IMR-90 (cell line): ENCODE measurements at regions not wholly inside any gene's neighbourhood (a gene's known extent, or its start where the extent isn't known, plus 50 kb on each side); places are given as distances from the start of the nearest gene placed in this dataset.

Experiments used
- ATAC-seq: fragments of 200-7000 bp; cut with Tn5 transposase; 2 replicates; pipeline ENCODE4 v1.9.1; 2020; ENCODE audit warnings: low read depth, mild to moderate bottlenecking, moderate library complexity
- BruUV-seq: library from RNA; stranded (reverse); fragments of 400-500 nt; replicated peaks from 2 replicates; lab custom pipeline; 2021; lab: Mats Ljungman, UMichigan
- CTCF ChIA-PET: fragments of 300-600 bp; formaldehyde crosslinking; extraction: SDS; loops from one replicate; lab custom pipeline; 2021; ENCODE audit warnings: antibody characterized with exemption; lab: Yijun Ruan, JAX
- POLR2A ChIA-PET: fragments of 300-600 bp; sonication (Branson Sonifier 250); formaldehyde crosslinking; loops from one replicate; lab custom pipeline; 2022; ENCODE audit warnings: antibody characterized with exemption; ENCODE audit not compliant: unreplicated experiment; lab: Charles Lee
- DNase-seq: peaks from one replicate; pipeline ENCODE4 v3.0.0; 2013
- H2AFZ ChIP-seq: replicated peaks from 2 replicates; pipeline ENCODE3; 2013; ENCODE audit warnings: low read length, mild to moderate bottlenecking; ENCODE audit not compliant: poor library complexity
- H2AK5ac ChIP-seq: 2 replicates; pipeline ENCODE4 v1.6.1; 2013; ENCODE audit warnings: low read depth, low read length, inconsistent platforms
- H2AK9ac ChIP-seq: replicated peaks from 2 replicates; pipeline ENCODE3; 2013; ENCODE audit warnings: mild to moderate bottlenecking, low read depth, low read length, moderate library complexity; ENCODE audit not compliant: poor library complexity
- H2BK120ac ChIP-seq: 2 replicates; pipeline ENCODE4 v1.6.1; 2013; ENCODE audit warnings: low read depth, low read length, inconsistent platforms
- H2BK15ac ChIP-seq: 3 replicates; pipeline ENCODE4 v1.6.1; 2013; ENCODE audit warnings: low read depth, low read length, inconsistent platforms
- H2BK20ac ChIP-seq: 2 replicates; pipeline ENCODE4 v1.6.1; 2013; ENCODE audit warnings: low read depth, mild to moderate bottlenecking, inconsistent platforms, low read length, moderate library complexity
- H2BK5ac ChIP-seq: 2 replicates; pipeline ENCODE4 v1.6.1; 2013; ENCODE audit warnings: mild to moderate bottlenecking, low read depth, low read length, inconsistent platforms; ENCODE audit not compliant: poor library complexity, severe bottlenecking
- H3K14ac ChIP-seq: replicated peaks from 2 replicates; pipeline ENCODE4 v1.6.1; 2013; ENCODE audit warnings: low read depth, low read length, inconsistent platforms
- H3K18ac ChIP-seq: 2 replicates; pipeline ENCODE4 v1.6.1; 2013; ENCODE audit warnings: low read depth, low read length, control low read depth
- H3K23ac ChIP-seq: 2 replicates; pipeline ENCODE4 v1.6.1; 2013; ENCODE audit warnings: low read depth, low read length, inconsistent platforms
- H3K27ac ChIP-seq: 2 replicates; pipeline ENCODE4 v1.5.1; 2013; ENCODE audit warnings: mild to moderate bottlenecking, control low read depth, low read length; ENCODE audit not compliant: insufficient read depth
- H3K27me3 ChIP-seq: 2 replicates; pipeline ENCODE4 v1.6.1; 2013; ENCODE audit warnings: low read length; ENCODE audit not compliant: control insufficient read depth, insufficient read depth
- H3K36me3 ChIP-seq: 2 replicates; pipeline ENCODE4 v1.6.1; 2013; ENCODE audit warnings: low read length, mixed read lengths; ENCODE audit not compliant: control insufficient read depth, insufficient read depth
- H3K4ac ChIP-seq: 2 replicates; pipeline ENCODE4 v1.6.1; 2013; ENCODE audit warnings: low read depth, low read length, inconsistent platforms
- H3K4me1 ChIP-seq: 2 replicates; pipeline ENCODE4 v1.6.1; 2013; ENCODE audit warnings: low read length, mixed read lengths; ENCODE audit not compliant: control insufficient read depth, insufficient read depth
- H3K4me2 ChIP-seq: 2 replicates; pipeline ENCODE4 v1.6.1; 2013; ENCODE audit warnings: low read depth, mild to moderate bottlenecking, control low read depth, low read length, moderate library complexity
- H3K4me3 ChIP-seq: 2 replicates; pipeline ENCODE4 v1.5.1; 2013; ENCODE audit warnings: low read depth, mild to moderate bottlenecking, control low read depth, low read length, moderate library complexity; ENCODE audit not compliant: insufficient read depth
- H3K56ac ChIP-seq: 2 replicates; pipeline ENCODE4 v1.6.1; 2013; ENCODE audit warnings: low read length, inconsistent platforms; ENCODE audit not compliant: insufficient read depth; ENCODE audit errors: extremely low read depth
- H3K79me1 ChIP-seq, 2 experiments: 2 replicates each; pipeline ENCODE4 v1.6.1; 2013; ENCODE audit warnings: low read length in 2 of 2, inconsistent platforms in 1 of 2, low read depth in 1 of 2
- H3K9ac ChIP-seq: 2 replicates; pipeline ENCODE4 v1.6.1; 2013; ENCODE audit warnings: low read depth, low read length, control low read depth
- H3K9me1 ChIP-seq: 2 replicates; pipeline ENCODE4 v1.6.1; 2013; ENCODE audit warnings: low read length, inconsistent platforms; ENCODE audit not compliant: insufficient read depth
- H3K9me3 ChIP-seq: 2 replicates; pipeline ENCODE4 v1.6.1; 2013; ENCODE audit warnings: low read length; ENCODE audit not compliant: control insufficient read depth, insufficient read depth
- H4K20me1 ChIP-seq: 2 replicates; pipeline ENCODE4 v1.6.1; 2013; ENCODE audit warnings: low read length, inconsistent platforms; ENCODE audit not compliant: insufficient read depth
- H4K5ac ChIP-seq: 2 replicates; pipeline ENCODE4 v1.6.1; 2013; ENCODE audit warnings: mild to moderate bottlenecking, low read depth, low read length, control low read depth
- H4K8ac ChIP-seq, 2 experiments: 2 replicates each; pipeline ENCODE4 v1.6.1; 2013; ENCODE audit warnings: low read depth in 2 of 2, low read length in 2 of 2, control low read depth in 1 of 2, inconsistent platforms in 1 of 2
- H4K91ac ChIP-seq: 2 replicates; pipeline ENCODE4 v1.6.1; 2013; ENCODE audit warnings: low read depth, low read length, inconsistent platforms; ENCODE audit not compliant: insufficient read depth
- BHLHE40 ChIP-seq: fragments of 150-350 bp; IDR thresholded peaks from 2 replicates; pipeline ENCODE4 v1.6.1; 2016; ENCODE audit warnings: mild to moderate bottlenecking, low read depth, low read length
- CEBPB ChIP-seq: IDR thresholded peaks from 2 replicates; pipeline ENCODE4 v1.6.1; 2012; ENCODE audit warnings: low read depth, low read length, improper control_type of control experiment
- CHD1 ChIP-seq: IDR thresholded peaks from 2 replicates; pipeline ENCODE4 v1.6.1; 2012; ENCODE audit warnings: low read depth, low read length, improper control_type of control experiment
- FOS ChIP-seq: fragments of 150-350 bp; IDR thresholded peaks from 2 replicates; pipeline ENCODE4 v1.6.1; 2016; ENCODE audit warnings: low read depth, low read length
- MAFK ChIP-seq: IDR thresholded peaks from 2 replicates; pipeline ENCODE4 v1.6.1; 2012; ENCODE audit warnings: low read depth, low read length, improper control_type of control experiment
- MAZ ChIP-seq: IDR thresholded peaks from 2 replicates; pipeline ENCODE4 v1.6.1; 2012; ENCODE audit warnings: low read depth, mild to moderate bottlenecking, low read length, improper control_type of control experiment, moderate library complexity, borderline replicate concordance
- MXI1 ChIP-seq: IDR thresholded peaks from 2 replicates; pipeline ENCODE4 v1.6.1; 2012; ENCODE audit warnings: low read depth, mild to moderate bottlenecking, low read length, moderate library complexity, borderline replicate concordance
- NFE2L2 ChIP-seq: fragments of 150-350 bp; IDR thresholded peaks from 2 replicates; pipeline ENCODE4 v1.6.1; 2016; ENCODE audit warnings: low read depth, mild to moderate bottlenecking, low read length
- POLR2A ChIP-seq: IDR thresholded peaks from 2 replicates; pipeline ENCODE4 v1.6.1; 2012; ENCODE audit warnings: mild to moderate bottlenecking, low read depth, low read length
- RAD21 ChIP-seq: IDR thresholded peaks from 2 replicates; pipeline ENCODE4 v1.6.1; 2012; ENCODE audit warnings: low read length, improper control_type of control experiment
- RCOR1 ChIP-seq: IDR thresholded peaks from 2 replicates; pipeline ENCODE4 v1.6.1; 2012; ENCODE audit warnings: mild to moderate bottlenecking, low read length, improper control_type of control experiment; ENCODE audit not compliant: insufficient replicate concordance
- RFX5 ChIP-seq: IDR thresholded peaks from 2 replicates; pipeline ENCODE4 v1.8.0; 2012; ENCODE audit warnings: low read depth, mild to moderate bottlenecking, low read length, moderate library complexity
- SMC3 ChIP-seq: fragments of 150-350 bp; IDR thresholded peaks from 2 replicates; pipeline ENCODE4 v1.6.1; 2016; ENCODE audit warnings: low read depth, mild to moderate bottlenecking, antibody characterized with exemption, low read length, moderate library complexity
- WGBS, 2 experiments: methylation state at CpG; one replicate each; pipeline versions ENCODE4 v1.1.5 to v1.1.7; 2013; ENCODE audit warnings: missing lambda C conversion rate in 2 of 2; ENCODE audit not compliant: insufficient read length in 1 of 2; ENCODE audit errors: extremely low coverage in 2 of 2; 5-methylcytosine and 5-hydroxymethylcytosine counted together
- dilution Hi-C: fragments of 300-500 bp; cut with HindIII; formaldehyde crosslinking; loops from one replicate; pipeline ENCODE4 v1.14.3; 2018; ENCODE audit warnings: low sequenced_read_pairs; ENCODE audit not compliant: unreplicated experiment
- in situ Hi-C: fragments of 300-500 bp; cut with MboI; formaldehyde crosslinking; loops from 3 replicates; pipeline ENCODE4 v1.14.3; 2019; ENCODE audit warnings: low sequenced_read_pairs, inconsistent platforms, mixed read lengths
- intact Hi-C: fragments of 100-400 bp; cut with micrococcal nuclease; formaldehyde crosslinking; loops from 2 replicates; pipeline ENCODE4 v1.10.0; 2022
- TF ChIP-seq, protein P1 (sequence below): fragments of 150-350 bp; IDR thresholded peaks from 2 replicates; pipeline ENCODE4 v1.6.1; 2016; ENCODE audit warnings: low read depth, mild to moderate bottlenecking, low read length, moderate library complexity, borderline replicate concordance
- TF ChIP-seq, protein P2 (sequence below): conservative IDR thresholded peaks from 2 replicates; pipeline ENCODE4 v1.5.1; 2012; ENCODE audit warnings: mild to moderate bottlenecking, low read depth, low read length, improper control_type of control experiment
- TF ChIP-seq, protein P3 (sequence below): fragments of 150-350 bp; IDR thresholded peaks from 2 replicates; pipeline ENCODE4 v1.6.1; 2017; ENCODE audit warnings: mild to moderate bottlenecking, antibody characterized with exemption, low read length, low read depth

DNA sequence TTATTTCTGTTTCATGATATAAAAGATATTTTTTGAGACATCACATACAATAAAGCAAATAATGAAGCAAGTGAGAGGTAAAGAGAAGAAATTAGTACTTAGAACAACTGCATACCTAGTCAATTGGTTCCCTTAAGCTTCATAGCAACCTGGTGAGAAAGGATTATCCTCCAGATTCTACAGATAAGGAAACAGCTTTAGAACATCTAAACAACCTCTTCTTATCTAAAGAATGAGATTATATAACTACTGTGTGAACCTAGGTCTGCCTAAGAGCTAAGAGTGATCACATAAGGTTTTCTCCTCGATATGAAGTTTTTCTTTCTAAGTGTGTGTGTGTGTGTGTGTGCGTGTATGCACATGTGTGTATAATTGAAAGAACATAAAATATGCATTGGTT is 265.1 kb downstream of the NOL4 start:
- Histone ChIP-seq H3K23ac (no peak overlapping the region), H3K4ac (no peak overlapping the region), H3K79me1 (no peaks in the 10 kb centered on the region), H3K18ac (no peak overlapping the region), H3K27me3 (no peaks in the 10 kb centered on the region), H2BK15ac (no peak overlapping the region), H3K14ac (no peak overlapping the region), H4K91ac (no peak overlapping the region), H3K9ac (no peak overlapping the region), H3K9me1 (no peaks in the 10 kb centered on the region), H4K20me1 (no peaks in the 10 kb centered on the region), H3K4me1 (no peaks in the 10 kb centered on the region), H3K56ac (no peak overlapping the region), H3K36me3 (no peaks in the 10 kb centered on the region), H3K4me2 (no peak overlapping the region), H2AFZ (no peak overlapping the region), H2AK5ac (no peak overlapping the region), H3K27ac (no peak overlapping the region), H4K5ac (no peak overlapping the region), H2BK5ac (no peak overlapping the region), H2AK9ac (no peak overlapping the region), H2BK120ac (no peak overlapping the region), H2BK20ac (no peak overlapping the region), H3K4me3 (no peak overlapping the region), H3K9me3 (no peaks in the 10 kb centered on the region), H4K8ac (no peak overlapping the region)
- ChIA-PET POLR2A (no interaction called here), CTCF (no interaction called here)
- no peak for DNase-seq
- intact Hi-C loops (no loop called here), in situ Hi-C loops (no loop called here), dilution Hi-C loops (no loop called here)
- no CpG with 5 or more reads among the region's 2 CpGs for WGBS, 2 experiments
- TF ChIP-seq NFE2L2 (no peak), FOS (no peak), MXI1 (no peak), RCOR1 (no peak), BHLHE40 (no peak), MAZ (no peak), CHD1 (no peak), POLR2A (no peak), RAD21 (no peak), CEBPB (no peak), RFX5 (no peak), MAFK (no peak), SMC3 (no peak)
- TF ChIP-seq, protein P1, sequence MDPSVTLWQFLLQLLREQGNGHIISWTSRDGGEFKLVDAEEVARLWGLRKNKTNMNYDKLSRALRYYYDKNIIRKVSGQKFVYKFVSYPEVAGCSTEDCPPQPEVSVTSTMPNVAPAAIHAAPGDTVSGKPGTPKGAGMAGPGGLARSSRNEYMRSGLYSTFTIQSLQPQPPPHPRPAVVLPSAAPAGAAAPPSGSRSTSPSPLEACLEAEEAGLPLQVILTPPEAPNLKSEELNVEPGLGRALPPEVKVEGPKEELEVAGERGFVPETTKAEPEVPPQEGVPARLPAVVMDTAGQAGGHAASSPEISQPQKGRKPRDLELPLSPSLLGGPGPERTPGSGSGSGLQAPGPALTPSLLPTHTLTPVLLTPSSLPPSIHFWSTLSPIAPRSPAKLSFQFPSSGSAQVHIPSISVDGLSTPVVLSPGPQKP, result no peak
- TF ChIP-seq, protein P2, sequence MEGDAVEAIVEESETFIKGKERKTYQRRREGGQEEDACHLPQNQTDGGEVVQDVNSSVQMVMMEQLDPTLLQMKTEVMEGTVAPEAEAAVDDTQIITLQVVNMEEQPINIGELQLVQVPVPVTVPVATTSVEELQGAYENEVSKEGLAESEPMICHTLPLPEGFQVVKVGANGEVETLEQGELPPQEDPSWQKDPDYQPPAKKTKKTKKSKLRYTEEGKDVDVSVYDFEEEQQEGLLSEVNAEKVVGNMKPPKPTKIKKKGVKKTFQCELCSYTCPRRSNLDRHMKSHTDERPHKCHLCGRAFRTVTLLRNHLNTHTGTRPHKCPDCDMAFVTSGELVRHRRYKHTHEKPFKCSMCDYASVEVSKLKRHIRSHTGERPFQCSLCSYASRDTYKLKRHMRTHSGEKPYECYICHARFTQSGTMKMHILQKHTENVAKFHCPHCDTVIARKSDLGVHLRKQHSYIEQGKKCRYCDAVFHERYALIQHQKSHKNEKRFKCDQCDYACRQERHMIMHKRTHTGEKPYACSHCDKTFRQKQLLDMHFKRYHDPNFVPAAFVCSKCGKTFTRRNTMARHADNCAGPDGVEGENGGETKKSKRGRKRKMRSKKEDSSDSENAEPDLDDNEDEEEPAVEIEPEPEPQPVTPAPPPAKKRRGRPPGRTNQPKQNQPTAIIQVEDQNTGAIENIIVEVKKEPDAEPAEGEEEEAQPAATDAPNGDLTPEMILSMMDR, result no peak
- TF ChIP-seq, protein P3, sequence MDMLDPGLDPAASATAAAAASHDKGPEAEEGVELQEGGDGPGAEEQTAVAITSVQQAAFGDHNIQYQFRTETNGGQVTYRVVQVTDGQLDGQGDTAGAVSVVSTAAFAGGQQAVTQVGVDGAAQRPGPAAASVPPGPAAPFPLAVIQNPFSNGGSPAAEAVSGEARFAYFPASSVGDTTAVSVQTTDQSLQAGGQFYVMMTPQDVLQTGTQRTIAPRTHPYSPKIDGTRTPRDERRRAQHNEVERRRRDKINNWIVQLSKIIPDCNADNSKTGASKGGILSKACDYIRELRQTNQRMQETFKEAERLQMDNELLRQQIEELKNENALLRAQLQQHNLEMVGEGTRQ, result no peak
- no peak for ATAC-seq
- no TSS peak for BruUV-seq
